Endothelial cell of umbilical vein (primary cell): ENCODE measurements at regions not wholly inside any gene's neighbourhood (a gene's known extent, or its start where the extent isn't known, plus 50 kb on each side); places are given as distances from the start of the nearest gene placed in this dataset.

Experiments
- CTCF ChIP-seq, 2 donors: IDR thresholded peaks; 1 replicate in 1 of 2; 2 replicates in 1 of 2; pipeline ENCODE4 v1.5.1; 2011; ENCODE audit warnings: low read length in 2 of 2, mild to moderate bottlenecking in 2 of 2, moderate library complexity in 2 of 2, control low read depth in 1 of 2, inconsistent platforms in 1 of 2, low read depth in 1 of 2; ENCODE audit not compliant: insufficient read depth in 1 of 2; ENCODE audit errors: extremely low read depth in 1 of 2
- FOS ChIP-seq: IDR thresholded peaks from 2 replicates; pipeline ENCODE4 v1.6.1; 2011; ENCODE audit warnings: mild to moderate bottlenecking, low read length, moderate library complexity, borderline replicate concordance; ENCODE audit not compliant: insufficient read depth
- JUN ChIP-seq: IDR thresholded peaks from 2 replicates; pipeline ENCODE4 v1.6.1; 2011; ENCODE audit warnings: borderline replicate concordance, low read depth; ENCODE audit not compliant: insufficient read length, insufficient read depth
- MAX ChIP-seq: IDR thresholded peaks from 2 replicates; pipeline ENCODE4 v1.6.1; 2011; ENCODE audit not compliant: insufficient read depth, insufficient read length
- POLR2A ChIP-seq: IDR thresholded peaks from 2 replicates; pipeline ENCODE4 v1.6.1; 2012; ENCODE audit warnings: low read depth, mild to moderate bottlenecking, control low read depth, low read length
- POLR2AphosphoS5 ChIP-seq: IDR thresholded peaks from 2 replicates; pipeline ENCODE4 v1.6.1; 2012; ENCODE audit warnings: low read depth, mild to moderate bottlenecking, control low read depth, low read length, moderate library complexity; ENCODE audit not compliant: insufficient read depth

DNA sequence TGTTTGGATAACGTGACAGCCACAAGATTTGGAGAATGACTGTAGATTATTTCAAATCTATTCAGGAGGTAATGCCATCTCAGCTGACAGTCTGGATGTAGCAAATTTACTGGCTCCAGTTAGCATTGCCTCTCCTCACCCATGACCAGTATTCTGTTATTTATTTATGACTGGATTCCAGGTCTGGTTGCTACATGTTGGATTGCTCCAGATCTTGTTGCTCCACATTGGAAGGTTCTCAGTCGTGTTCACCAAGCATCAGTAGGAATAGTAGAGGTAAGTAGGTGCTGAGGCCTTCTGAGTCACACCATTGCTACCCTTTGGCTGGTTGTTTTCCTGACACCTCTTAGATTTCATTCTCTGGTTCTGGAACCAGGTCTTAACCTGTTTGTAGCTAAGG lies 69.5 kb upstream of the ELOVL5 start:
- TF ChIP-seq CTCF (IDR thresholded peaks at IDR 0.05; ENCODE audit: extremely low read depth in 1 of 2, insufficient read depth in 1 of 2, low read depth in 1 of 2, low read length in 2 of 2), result no peak
- TF ChIP-seq MAX, result no peak
- TF ChIP-seq POLR2A, result no peak
- no peak for TF ChIP-seq POLR2AphosphoS5
- TF ChIP-seq FOS, result no peak
- TF ChIP-seq JUN, result no peak
